GM04504 (cell line): ENCODE measurements at regions not wholly inside any gene's neighbourhood (a gene's known extent, or its start where the extent isn't known, plus 50 kb on each side); places are given as distances from the start of the nearest gene placed in this dataset.
"Not testable (repeated sequence)": the region's sequence is repeated elsewhere in the genome, so short reads cannot be mapped to it uniquely, and the experiment has no call there.

Experiments
- DNase-seq: peaks from one replicate; pipeline ENCODE4 v3.0.0-alpha.2; 2012; ENCODE audit warnings: low read depth

DNA sequence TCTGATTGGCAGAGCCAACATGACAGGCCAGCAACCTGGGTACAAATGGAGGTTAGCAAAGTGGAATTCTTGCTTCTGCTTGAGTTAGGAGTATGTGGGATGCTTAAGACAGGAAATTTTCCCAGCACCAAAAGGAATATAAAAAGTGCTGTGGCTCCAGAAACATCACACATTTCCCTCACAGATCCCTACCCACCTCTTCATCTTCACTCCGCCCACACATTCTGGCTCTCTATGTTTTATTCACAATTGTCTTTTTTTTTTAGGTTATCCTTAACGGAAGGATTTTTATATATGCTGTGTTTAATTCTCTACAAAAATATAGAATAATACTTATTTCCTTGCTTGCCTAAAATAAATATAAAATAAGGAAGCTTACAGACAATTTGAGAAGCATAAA lies 563.3 kb upstream of the HS3ST5 start:
- DNase-seq = no peak

GRCh38 chr6:114897536-114897935 lies 554.7 kb upstream of the HS3ST5 start:
- DNase-seq = no peak

DNA sequence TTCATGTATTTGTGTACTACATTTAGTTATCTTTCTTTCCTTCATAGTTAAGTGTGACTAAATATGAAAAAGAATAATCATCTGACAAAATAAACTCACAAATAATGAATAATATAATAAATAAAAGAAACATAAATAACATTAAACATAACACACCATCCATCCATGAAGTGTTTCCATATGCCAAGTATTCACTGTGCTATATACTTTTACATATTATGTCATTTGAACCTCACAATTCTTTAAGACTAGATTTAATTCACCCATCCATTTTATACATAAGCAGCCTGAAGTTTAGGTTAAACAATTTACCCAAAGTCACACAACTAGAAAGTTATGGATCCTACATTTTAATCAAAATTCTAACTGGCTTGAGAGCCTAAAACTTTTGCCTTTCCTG lies 549.4 kb upstream of the HS3ST5 start:
- DNase-seq = no peak

- no peak for DNase-seq
Observed at GRCh38 chr6:114888241-114888640, 545.4 kb upstream of the HS3ST5 start.

DNA sequence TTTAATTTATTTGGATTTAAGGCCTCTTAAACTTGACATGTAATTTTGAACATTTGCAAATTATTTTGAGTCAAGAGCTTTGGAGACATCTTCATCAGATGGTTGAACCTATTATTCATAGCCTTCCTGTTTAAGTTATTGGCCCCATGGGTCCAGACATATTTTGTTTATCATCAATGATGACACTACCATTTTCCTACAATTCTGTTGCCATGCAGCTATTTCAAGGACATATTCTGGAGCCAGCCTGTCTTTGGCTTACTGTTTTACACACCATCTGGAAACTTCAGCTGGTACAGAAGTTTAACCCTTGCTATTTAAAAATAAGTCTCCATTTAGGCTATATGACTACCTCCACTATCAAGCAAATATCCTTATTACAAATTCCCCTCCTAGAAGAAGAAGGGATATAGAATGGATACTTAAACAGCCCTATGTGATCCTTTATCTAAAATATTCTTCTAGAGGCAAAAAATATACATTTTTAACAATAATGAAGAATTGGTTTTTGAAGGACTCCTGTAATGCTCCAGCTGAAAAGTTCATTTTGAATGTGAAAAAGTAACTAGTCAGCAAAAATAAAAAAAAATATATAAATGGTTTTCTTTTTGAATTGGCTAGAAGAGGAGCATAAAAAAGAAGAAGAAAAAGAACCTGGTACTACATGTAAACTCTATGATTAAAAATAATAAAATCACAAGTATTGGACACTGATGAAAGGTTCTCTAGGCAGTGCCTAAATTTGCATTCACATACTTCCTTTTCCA lies 544.0 kb upstream of the HS3ST5 start:
- no peak for DNase-seq

GRCh38 chr6:114879693-114880092 lies 536.9 kb upstream of the HS3ST5 start:
- DNase-seq = no peak

DNA sequence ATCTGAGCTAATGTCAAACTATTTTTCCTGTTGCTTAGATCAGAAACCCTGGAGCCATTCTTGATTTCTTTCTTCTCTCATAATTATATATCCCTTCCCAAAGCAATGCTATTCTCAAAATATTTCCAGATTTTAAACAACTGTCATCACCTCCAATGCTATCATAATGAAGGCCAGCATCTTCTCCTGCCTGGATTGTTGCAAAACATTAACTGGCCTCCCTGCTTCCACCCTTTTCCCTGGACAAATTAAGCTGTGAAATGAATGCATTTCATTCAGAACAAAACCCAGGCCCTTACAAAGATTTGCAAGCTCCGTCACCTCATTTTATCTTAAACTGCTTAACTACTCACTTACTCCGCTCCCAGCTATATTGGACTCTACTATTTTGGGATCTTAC lies 535.3 kb upstream of the HS3ST5 start:
- no peak for DNase-seq

- no peak for DNase-seq
Observed at GRCh38 chr6:114874410-114874809, 531.6 kb upstream of the HS3ST5 start.

DNA sequence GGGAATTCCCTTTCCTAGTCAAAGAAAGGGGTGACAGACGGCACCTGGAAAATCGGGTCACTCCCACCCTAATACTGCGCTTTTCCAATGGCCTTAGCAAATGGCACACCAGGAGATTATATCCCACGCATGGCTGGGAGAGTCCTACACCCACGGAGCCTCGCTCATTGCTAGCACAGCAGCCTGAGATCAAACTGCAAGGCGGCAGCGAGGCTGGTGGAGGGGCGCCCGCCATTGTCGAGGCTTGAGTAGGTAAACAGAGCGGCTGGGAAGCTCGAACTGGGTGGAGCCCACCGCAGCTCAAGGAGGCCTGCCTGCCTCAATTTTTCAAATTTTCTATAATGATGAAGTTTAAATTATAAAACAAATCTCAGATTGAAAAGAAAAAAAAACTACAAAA lies 522.7 kb upstream of the HS3ST5 start:
- DNase-seq = not testable (repeated sequence)

DNA sequence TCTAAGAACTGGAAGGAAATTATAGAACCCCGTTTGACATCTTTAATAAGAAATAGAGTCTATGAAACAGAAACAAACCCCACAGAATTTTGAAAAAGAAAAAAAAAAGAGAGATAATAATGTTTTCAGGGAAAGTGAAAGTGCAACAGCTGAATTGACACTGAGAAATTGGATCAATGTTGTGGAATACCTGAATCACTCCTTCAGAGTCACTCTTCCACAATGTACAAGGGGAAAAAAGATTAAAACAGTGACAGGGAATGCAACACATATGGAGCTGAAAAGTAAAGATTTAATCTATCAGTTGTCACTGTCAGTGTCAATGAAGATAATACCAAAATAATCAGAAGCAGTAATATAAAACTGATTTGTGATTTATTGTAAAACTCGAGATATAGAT lies 520.8 kb upstream of the HS3ST5 start:
- no peak for DNase-seq

DNA sequence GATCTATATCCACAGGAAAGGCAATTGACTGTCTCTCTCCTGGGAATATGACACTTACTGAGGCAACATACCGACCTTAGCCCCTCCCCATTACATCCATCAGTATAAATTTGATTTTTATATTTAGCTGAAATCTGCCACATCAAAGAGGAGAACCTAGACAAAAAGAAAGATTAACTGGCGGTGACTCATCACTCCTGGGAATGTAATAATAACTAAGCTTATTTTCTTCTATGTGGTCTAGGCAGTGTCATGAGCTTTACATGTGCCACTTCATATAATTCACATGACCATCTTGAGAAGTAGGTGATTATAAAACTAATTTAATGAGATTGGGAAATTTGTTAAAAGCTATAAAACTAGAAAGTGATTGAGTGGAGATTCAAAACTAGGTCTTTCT lies 520.0 kb upstream of the HS3ST5 start:
- no peak for DNase-seq

DNA sequence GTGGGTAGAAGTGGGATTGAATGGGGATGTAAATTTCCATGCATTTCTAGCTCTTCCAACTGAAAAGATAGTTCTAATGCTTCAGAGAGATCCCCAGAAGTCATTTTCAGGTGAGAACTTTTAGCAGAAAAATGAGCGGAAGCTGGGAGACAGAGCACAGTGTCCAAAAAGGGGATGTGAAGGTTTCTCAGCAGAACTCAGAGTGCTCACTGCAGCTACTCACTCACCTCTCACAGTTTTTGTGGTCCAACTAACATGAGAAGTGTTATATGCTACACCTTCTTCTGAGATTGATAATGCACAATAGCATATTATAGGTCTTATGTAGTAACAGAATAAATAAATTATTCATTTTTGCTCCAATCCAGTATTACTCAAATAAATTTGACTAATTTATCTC lies 519.2 kb upstream of the HS3ST5 start:
- no peak for DNase-seq

DNA sequence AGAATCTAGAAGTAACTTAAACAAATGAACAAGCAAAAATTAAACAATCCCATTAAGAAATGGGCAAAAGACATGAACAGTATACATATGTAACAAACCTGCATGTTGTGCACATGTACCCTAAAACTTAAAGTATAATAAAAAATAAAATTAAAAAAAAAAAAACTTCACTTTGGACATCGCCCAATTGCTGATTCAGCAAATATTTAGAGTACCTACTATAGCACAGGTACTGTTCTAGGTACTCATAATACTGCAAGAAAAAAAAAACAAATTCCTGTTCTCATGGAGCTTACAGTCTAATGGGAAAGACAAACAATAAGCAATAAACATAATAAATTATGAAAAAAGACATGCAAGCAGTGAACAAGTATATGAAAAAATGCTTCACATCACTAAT lies 501.5 kb upstream of the HS3ST5 start:
- no peak for DNase-seq

DNA sequence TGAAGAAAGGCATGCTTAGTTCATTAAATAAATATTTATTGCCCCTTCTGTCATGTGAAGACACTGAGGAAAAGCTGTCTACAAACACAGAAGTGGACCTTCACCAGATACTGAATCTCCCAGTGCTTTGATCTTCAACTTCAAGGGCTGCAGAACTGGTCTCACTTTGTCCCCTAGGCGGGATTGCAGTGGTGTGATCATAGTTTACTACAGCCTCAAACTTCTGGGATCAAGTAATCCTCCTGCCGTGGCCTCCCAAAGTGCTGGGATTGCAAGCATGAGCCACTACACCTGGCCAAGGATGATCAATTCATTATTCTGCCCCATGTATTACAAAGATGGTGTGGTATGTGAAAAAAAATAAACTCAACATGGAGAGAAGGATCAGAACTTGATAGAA lies 496.2 kb upstream of the HS3ST5 start:
- DNase-seq = no peak

DNA sequence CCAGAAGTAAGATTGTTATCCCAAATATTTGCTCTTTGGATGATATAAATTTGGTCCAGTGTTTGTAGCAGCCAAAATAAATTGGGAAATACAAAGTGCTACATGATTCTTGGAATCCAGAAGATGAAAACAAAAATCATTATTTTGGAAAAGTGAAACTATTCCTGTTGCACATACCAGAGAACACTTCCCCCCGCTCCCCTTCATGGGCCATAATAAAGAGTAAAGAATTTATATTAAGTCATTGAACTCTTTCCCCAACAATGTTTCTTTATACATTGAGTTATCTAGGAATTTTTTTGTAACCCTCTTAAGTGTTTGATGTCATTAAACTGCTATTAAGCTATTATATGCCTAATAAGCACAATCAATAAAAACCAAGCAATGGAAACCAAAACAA lies 490.4 kb upstream of the HS3ST5 start:
- DNase-seq = no peak

DNA sequence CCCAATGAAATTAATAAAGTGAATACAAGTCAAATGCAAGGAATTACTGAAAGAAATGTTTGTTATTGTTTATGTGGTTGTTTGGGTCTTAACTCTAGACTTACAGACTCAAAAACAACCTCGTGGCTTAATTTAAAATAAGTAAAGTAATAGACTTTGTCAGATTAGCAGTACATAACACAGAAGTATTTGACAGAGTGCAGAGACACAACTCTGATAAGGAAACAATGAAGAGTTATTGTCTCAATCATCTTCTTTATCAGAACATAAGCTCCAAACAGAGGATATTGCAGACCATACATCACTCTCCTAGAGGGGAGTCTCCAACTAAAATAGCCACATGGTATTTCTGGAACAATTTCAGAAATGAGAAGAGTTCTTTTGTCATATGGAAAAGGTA lies 487.7 kb upstream of the HS3ST5 start:
- no peak for DNase-seq

- no peak for DNase-seq
Observed at GRCh38 chr6:114827135-114827534, 484.3 kb upstream of the HS3ST5 start.

DNA sequence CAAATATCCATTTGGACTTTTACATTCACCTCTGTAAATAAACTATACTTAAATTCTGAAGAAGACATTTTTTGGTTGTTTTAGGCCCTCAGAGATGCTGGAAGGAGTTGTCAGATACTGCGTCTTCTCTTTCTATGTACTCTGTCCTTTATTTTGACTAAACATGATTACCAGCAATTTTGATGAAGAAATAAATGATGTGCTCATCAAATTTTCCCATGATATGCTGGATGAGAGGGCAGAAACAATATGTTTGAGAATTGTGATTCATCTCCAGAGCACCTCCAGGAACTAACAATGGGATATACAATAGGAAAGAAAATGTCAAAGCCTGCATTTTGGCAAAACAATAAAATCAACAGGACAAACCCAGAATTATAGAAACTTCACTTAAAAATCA lies 481.6 kb upstream of the HS3ST5 start:
- DNase-seq = no peak

- DNase-seq = no peak
Observed at GRCh38 chr6:114816678-114817077, 473.9 kb upstream of the HS3ST5 start.

DNA sequence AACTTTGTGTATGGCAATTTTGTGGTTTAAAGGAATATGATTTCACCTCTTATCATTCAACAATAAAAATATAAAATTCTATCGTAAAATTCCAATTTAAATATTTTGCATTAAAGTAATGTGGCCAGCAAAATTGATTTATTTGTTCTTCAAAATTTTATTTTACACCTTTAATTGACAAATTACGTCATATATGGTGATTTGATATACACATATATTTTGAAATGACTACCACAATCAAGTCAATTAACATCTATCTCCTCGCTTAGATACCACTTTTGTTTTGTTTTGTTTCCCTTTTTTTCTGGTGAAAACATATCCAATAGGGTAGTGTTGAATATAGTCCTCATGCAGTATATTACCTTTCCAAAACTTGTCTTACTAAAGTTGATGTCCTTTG lies 467.6 kb upstream of the HS3ST5 start:
- DNase-seq = no peak

DNA sequence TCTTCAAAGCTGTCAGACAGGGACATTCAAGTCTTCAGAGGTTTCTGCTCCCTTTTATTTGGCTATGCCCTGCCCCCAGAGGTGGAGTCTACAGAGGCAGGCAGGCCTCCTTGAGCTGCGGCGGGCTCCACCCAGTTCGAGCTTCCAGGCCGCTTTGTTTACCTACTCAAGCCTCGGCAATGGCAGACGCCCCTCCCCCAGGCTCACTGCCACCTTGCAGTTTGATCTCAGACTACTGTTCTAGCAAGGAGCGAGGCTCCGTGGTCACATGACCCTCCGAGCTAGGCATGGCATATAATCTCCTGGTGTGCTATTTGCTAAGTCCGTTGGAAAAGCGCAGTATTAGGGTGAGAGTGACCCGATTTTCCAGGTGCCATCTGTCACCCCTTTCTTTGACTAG lies 462.6 kb upstream of the HS3ST5 start:
- not testable (repeated sequence) for DNase-seq

DNA sequence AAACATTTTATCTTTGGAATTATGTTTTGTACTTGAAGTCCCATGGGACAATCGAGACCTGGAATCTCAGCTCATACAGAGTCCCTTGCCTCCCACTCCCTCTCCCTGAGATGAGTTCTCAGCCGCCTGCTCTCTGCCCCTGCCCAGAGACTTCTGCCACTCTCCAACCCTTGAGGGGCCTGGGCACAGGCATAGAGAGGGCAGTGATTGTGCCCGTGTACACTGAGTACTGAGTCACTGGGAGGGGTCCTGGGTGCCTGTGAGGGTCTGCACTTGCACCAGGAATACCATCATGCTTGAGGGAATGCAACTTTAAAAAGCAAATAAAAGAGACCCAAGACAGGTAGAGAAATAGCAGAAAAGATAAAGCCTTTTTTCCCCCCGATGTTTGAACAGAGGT lies 453.8 kb upstream of the HS3ST5 start:
- no peak for DNase-seq

DNA sequence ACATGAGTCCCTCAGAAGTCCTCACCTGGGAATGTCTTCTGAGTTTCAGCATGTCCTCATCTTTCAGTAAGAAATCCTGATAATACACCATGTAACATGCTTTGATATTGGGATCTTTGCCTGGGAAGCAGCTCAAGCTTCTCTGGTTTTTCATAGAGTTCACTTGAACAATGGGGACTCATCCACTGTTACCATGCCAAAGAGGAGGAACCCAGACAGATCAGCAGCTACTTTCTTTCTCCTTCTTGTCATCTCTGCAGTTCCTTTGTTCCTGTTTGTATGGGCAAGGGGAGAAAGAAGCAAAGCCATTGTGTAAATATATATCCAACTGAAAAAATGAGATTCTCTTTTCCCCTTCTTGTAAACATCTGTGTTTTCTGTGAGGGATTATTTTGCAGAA lies 450.6 kb upstream of the HS3ST5 start:
- no peak for DNase-seq
